ENCODE measurements at regions not wholly inside any gene's neighbourhood (a gene's known extent, or its start where the extent isn't known, plus 50 kb on each side); places are given as distances from the start of the nearest gene placed in this dataset.

DNA sequence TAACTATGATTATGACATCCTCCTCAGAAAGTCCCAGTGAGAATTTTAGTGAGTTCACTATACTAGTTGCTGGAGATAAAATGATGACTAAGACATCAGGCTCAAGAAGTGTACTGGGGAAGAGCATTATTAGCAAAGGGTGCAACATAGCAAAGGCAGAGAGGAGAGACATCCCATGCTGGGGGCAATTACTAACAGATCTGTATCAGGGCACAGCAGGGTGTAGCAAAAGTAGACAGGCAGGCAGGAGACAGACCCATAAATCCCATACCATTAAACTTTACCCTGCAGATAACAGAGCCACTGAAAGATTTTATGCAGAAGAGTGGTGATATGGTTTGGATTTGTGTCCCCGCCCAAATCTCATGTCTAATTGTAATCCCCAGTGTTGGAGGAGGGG, 161.7 kb downstream of the SP3 start:
- TF ChIP-seq CTCF (conservative IDR thresholded peaks at IDR 0.05; ENCODE audit: low read depth, low read length) (no peak), EZH2 (IDR thresholded peaks at IDR 0.05; ENCODE audit: borderline replicate concordance, low read depth, low read length, poor library complexity, severe bottlenecking) (no peak)

Data from A673 (cell line).